ENCODE measurements at regions not wholly inside any gene's neighbourhood (a gene's known extent, or its start where the extent isn't known, plus 50 kb on each side); places are given as distances from the start of the nearest gene placed in this dataset.

- H3K9me3 ChIP-seq, result no peaks in the 10 kb centered on the region
- no peaks in the 10 kb centered on the region for H3K27me3 ChIP-seq
- no peak for DNase-seq
- no peak overlapping the region for H3K4me3 ChIP-seq
- no peaks in the 10 kb centered on the region for H3K4me1 ChIP-seq
- no peak overlapping the region for H3K9ac ChIP-seq (ENCODE audit: low read depth in 2 of 2, low read length in 2 of 2)
- intact Hi-C loops (cut with DNase I), result no loop called here
- H3K27ac ChIP-seq, result no peak overlapping the region
- H3K36me3 ChIP-seq, result no peaks in the 10 kb centered on the region
- TF ChIP-seq CTCF (IDR thresholded peaks at IDR 0.05), result no peak
These were observed 91.6 kb downstream of the CMC2 start for GRCh38 chr16:80915079-80915450.

- Histone ChIP-seq H3K27ac (no peak overlapping the region), H3K9ac (ENCODE audit: low read depth in 2 of 2, low read length in 2 of 2) (no peak overlapping the region), H3K4me3 (no peak overlapping the region), H3K4me1 (no peaks in the 10 kb centered on the region), H3K9me3 (no peaks in the 10 kb centered on the region), H3K27me3 (no peaks in the 10 kb centered on the region), H3K36me3 (no peaks in the 10 kb centered on the region)
- DNase-seq, result peak; percentile 24
- intact Hi-C loops (cut with DNase I), result no loop called here
- TF ChIP-seq CTCF (IDR thresholded peaks at IDR 0.05), result no peak
These were observed 92.2 kb downstream of the CMC2 start for GRCh38 chr16:80914379-80915078.

DNA sequence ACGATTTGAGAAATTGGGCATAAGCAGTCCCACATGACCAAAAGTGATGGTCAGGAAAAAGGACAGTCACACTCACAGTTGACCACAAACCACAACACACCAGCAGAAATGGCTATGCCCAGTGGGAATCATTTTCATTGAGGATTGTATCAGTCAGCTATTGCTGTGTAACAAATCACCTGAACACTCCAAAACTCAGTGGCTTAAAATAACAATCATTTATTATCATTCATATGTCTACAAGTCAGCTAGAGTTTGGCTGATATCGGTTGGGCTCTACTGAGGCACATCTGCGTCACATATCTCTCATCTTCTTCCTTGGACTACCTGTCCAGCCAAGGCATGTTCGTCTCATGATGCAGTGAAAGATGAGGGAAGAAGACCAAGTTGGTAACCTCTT is 93.3 kb downstream of the CMC2 start:
- H3K27ac ChIP-seq, result no peak overlapping the region
- no peak for DNase-seq
- H3K9me3 ChIP-seq, result no peaks in the 10 kb centered on the region
- no peak overlapping the region for H3K4me3 ChIP-seq
- no peaks in the 10 kb centered on the region for H3K4me1 ChIP-seq
- H3K36me3 ChIP-seq, result no peaks in the 10 kb centered on the region
- intact Hi-C loops (cut with DNase I), result no loop called here
- H3K9ac ChIP-seq (ENCODE audit: low read depth in 2 of 2, low read length in 2 of 2), result no peak overlapping the region
- no peak for TF ChIP-seq CTCF (IDR thresholded peaks at IDR 0.05)
- no peaks in the 10 kb centered on the region for H3K27me3 ChIP-seq

- intact Hi-C loops (cut with DNase I), result no loop called here
- no peaks in the 10 kb centered on the region for H3K27me3 ChIP-seq
- H3K27ac ChIP-seq, result no peak overlapping the region
- no peak for DNase-seq
- no peak overlapping the region for H3K4me3 ChIP-seq
- H3K4me1 ChIP-seq, result no peaks in the 10 kb centered on the region
- no peak overlapping the region for H3K9ac ChIP-seq (ENCODE audit: low read depth in 2 of 2, low read length in 2 of 2)
- H3K9me3 ChIP-seq, result no peaks in the 10 kb centered on the region
- no peak for TF ChIP-seq CTCF (IDR thresholded peaks at IDR 0.05)
- no peaks in the 10 kb centered on the region for H3K36me3 ChIP-seq
These were observed 94.0 kb downstream of the CMC2 start for GRCh38 chr16:80912651-80913050.

GRCh38 chr16:80910434-80910833 is 96.3 kb downstream of the CMC2 start:
- Histone ChIP-seq H3K9me3 (no peaks in the 10 kb centered on the region), H3K4me3 (no peak overlapping the region), H3K27me3 (no peaks in the 10 kb centered on the region), H3K4me1 (no peaks in the 10 kb centered on the region), H3K9ac (ENCODE audit: low read depth in 2 of 2, low read length in 2 of 2) (no peak overlapping the region), H3K36me3 (no peaks in the 10 kb centered on the region), H3K27ac (no peak overlapping the region)
- intact Hi-C loops (cut with DNase I), result no loop called here
- no peak for TF ChIP-seq CTCF (IDR thresholded peaks at IDR 0.05)
- DNase-seq, result no peak

All from colonic mucosa (tissue), 4 donors.